Hepatocyte (in vitro differentiated cells): ENCODE measurements at regions not wholly inside any gene's neighbourhood (a gene's known extent, or its start where the extent isn't known, plus 50 kb on each side); places are given as distances from the start of the nearest gene placed in this dataset.

Experiments used
- EZH2 ChIP-seq: fragments of 200-600 bp; sonication (generic); IDR thresholded peaks from 2 replicates; pipeline ENCODE4 v1.6.1; 2016; ENCODE audit warnings: antibody characterized with exemption, mild to moderate bottlenecking, borderline replicate concordance
- EZH2phosphoT487 ChIP-seq: fragments of 200-600 bp; sonication (generic); IDR thresholded peaks from one replicate; pipeline ENCODE4 v1.6.1; 2018; ENCODE audit warnings: antibody characterized with exemption, mild to moderate bottlenecking, low read depth, moderate library complexity; ENCODE audit not compliant: unreplicated experiment, severe bottlenecking
- TF ChIP-seq, protein P1 (sequence below): fragments of 200-600 bp; sonication (generic); IDR thresholded peaks from 2 replicates; pipeline ENCODE4 v1.5.1; 2016; ENCODE audit warnings: antibody characterized with exemption, mild to moderate bottlenecking; ENCODE audit not compliant: poor library complexity

DNA sequence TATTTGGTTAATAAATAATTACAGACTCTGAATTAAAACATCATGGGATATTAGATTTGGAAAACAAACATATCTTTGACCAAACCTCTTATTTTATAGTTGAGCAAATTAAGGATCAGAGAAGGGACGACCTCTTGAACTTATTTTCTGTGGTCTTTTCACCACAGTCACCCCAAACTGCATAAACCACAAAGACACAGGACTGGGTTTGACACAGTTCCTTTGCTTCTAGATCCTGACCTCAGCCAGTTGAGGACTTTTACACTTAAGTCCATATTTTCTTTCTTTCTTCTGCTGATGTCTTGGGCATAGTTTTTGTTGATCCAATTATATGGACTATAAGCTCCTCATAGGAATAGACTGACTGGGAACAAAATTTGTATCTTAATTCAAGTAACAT lies 234.0 kb upstream of the SLC14A2 start:
- TF ChIP-seq EZH2 (no peak), EZH2phosphoT487 (no peak)
- TF ChIP-seq, protein P1, sequence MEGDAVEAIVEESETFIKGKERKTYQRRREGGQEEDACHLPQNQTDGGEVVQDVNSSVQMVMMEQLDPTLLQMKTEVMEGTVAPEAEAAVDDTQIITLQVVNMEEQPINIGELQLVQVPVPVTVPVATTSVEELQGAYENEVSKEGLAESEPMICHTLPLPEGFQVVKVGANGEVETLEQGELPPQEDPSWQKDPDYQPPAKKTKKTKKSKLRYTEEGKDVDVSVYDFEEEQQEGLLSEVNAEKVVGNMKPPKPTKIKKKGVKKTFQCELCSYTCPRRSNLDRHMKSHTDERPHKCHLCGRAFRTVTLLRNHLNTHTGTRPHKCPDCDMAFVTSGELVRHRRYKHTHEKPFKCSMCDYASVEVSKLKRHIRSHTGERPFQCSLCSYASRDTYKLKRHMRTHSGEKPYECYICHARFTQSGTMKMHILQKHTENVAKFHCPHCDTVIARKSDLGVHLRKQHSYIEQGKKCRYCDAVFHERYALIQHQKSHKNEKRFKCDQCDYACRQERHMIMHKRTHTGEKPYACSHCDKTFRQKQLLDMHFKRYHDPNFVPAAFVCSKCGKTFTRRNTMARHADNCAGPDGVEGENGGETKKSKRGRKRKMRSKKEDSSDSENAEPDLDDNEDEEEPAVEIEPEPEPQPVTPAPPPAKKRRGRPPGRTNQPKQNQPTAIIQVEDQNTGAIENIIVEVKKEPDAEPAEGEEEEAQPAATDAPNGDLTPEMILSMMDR = no peak
